ENCODE measurements at regions not wholly inside any gene's neighbourhood (a gene's known extent, or its start where the extent isn't known, plus 50 kb on each side); places are given as distances from the start of the nearest gene placed in this dataset.

DNA sequence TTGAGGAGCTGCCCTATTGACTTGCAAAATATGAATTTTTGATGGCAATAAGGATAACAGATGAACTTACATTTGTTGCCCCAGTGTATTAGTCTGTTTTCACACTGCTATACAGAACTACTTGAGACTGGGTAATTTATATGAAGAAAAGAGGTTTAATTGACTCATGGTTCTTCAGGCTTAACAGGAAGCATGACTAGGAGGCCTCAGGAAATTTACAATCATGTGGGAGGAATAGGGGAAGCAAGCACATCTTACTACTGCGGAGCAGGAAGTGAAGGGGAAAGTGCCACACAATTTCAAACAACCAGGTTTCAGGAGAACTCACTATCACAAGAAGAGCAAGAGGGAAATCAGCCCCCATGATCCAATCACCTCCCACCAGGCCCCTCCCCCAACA is 57.9 kb downstream of the ZNF22 start:
- TF ChIP-seq POLR2A (IDR thresholded peaks at IDR 0.05): no peak
- TF ChIP-seq, protein P1, sequence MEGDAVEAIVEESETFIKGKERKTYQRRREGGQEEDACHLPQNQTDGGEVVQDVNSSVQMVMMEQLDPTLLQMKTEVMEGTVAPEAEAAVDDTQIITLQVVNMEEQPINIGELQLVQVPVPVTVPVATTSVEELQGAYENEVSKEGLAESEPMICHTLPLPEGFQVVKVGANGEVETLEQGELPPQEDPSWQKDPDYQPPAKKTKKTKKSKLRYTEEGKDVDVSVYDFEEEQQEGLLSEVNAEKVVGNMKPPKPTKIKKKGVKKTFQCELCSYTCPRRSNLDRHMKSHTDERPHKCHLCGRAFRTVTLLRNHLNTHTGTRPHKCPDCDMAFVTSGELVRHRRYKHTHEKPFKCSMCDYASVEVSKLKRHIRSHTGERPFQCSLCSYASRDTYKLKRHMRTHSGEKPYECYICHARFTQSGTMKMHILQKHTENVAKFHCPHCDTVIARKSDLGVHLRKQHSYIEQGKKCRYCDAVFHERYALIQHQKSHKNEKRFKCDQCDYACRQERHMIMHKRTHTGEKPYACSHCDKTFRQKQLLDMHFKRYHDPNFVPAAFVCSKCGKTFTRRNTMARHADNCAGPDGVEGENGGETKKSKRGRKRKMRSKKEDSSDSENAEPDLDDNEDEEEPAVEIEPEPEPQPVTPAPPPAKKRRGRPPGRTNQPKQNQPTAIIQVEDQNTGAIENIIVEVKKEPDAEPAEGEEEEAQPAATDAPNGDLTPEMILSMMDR (IDR thresholded peaks at IDR 0.05): no peak
